ENCODE measurements at regions not wholly inside any gene's neighbourhood (a gene's known extent, or its start where the extent isn't known, plus 50 kb on each side); places are given as distances from the start of the nearest gene placed in this dataset.

GRCh38 chr11:128407962-128408361, 179.4 kb downstream of the ETS1 start:
- peak; percentile 73 for DNase-seq (ENCODE audit: low read depth)
- H3K4me3 ChIP-seq (ENCODE audit: low read depth, low read length), result no peak overlapping the region

- no peak for DNase-seq (ENCODE audit: low read depth)
- no peak overlapping the region for H3K4me3 ChIP-seq (ENCODE audit: low read depth, low read length)
These were observed 181.4 kb downstream of the ETS1 start for GRCh38 chr11:128405714-128406662.

- DNase-seq (ENCODE audit: low read depth), result no peak
- no peak overlapping the region for H3K4me3 ChIP-seq (ENCODE audit: low read depth, low read length)
These were observed 182.2 kb downstream of the ETS1 start for GRCh38 chr11:128405112-128405511.

- H3K4me3 ChIP-seq (ENCODE audit: low read depth, low read length), result no peak overlapping the region
- no peak for DNase-seq (ENCODE audit: low read depth)
These were observed 182.9 kb downstream of the ETS1 start for GRCh38 chr11:128404437-128404836.

- no peak overlapping the region for H3K4me3 ChIP-seq (ENCODE audit: low read depth, low read length)
- DNase-seq (ENCODE audit: low read depth), result peak; percentile 58
These were observed 186.8 kb downstream of the ETS1 start for GRCh38 chr11:128400382-128401203.

- H3K4me3 ChIP-seq (ENCODE audit: low read depth, low read length), result no peak overlapping the region
- DNase-seq (ENCODE audit: low read depth), result peak; percentile 68
These were observed 187.9 kb downstream of the ETS1 start for GRCh38 chr11:128399251-128400121.

- no peak overlapping the region for H3K4me3 ChIP-seq (ENCODE audit: low read depth, low read length)
- DNase-seq (ENCODE audit: low read depth), result no peak
These were observed 188.7 kb downstream of the ETS1 start for GRCh38 chr11:128398517-128399250.

GRCh38 chr11:128397362-128397761, 190.0 kb downstream of the ETS1 start:
- DNase-seq (ENCODE audit: low read depth), result no peak
- no peak overlapping the region for H3K4me3 ChIP-seq (ENCODE audit: low read depth, low read length)

GRCh38 chr11:128394431-128395089, 192.8 kb downstream of the ETS1 start:
- no peak overlapping the region for H3K4me3 ChIP-seq (ENCODE audit: low read depth, low read length)
- DNase-seq (ENCODE audit: low read depth), result peak; percentile 32

- H3K4me3 ChIP-seq (ENCODE audit: low read depth, low read length), result no peak overlapping the region
These were observed 195.1 kb downstream of the ETS1 start for GRCh38 chr11:128392259-128392658.

GRCh38 chr11:128391811-128392210, 195.5 kb downstream of the ETS1 start:
- H3K4me3 ChIP-seq (ENCODE audit: low read depth, low read length), result no peak overlapping the region
- DNase-seq (ENCODE audit: low read depth), result no peak

More at GRCh38 chr11:128392259-128392658, 195.1 kb downstream of the ETS1 start:
- no peak for DNase-seq (ENCODE audit: low read depth)

GRCh38 chr11:128390246-128390645, 197.1 kb downstream of the ETS1 start:
- H3K4me3 ChIP-seq (ENCODE audit: low read depth, low read length), result no peak overlapping the region
- peak; percentile 14 for DNase-seq (ENCODE audit: low read depth)

- DNase-seq (ENCODE audit: low read depth), result no peak
- no peak overlapping the region for H3K4me3 ChIP-seq (ENCODE audit: low read depth, low read length)
These were observed 197.8 kb downstream of the ETS1 start for GRCh38 chr11:128389461-128389976.

- DNase-seq (ENCODE audit: low read depth), result no peak
- H3K4me3 ChIP-seq (ENCODE audit: low read depth, low read length), result no peak overlapping the region
These were observed 199.0 kb downstream of the ETS1 start for GRCh38 chr11:128388206-128388815.

- H3K4me3 ChIP-seq (ENCODE audit: low read depth, low read length), result no peak overlapping the region
- no peak for DNase-seq (ENCODE audit: low read depth)
These were observed 207.5 kb downstream of the ETS1 start for GRCh38 chr11:128379587-128380580.

- no peak for DNase-seq (ENCODE audit: low read depth)
These were observed 211.4 kb downstream of the ETS1 start for GRCh38 chr11:128375961-128376360.

More at GRCh38 chr11:128375961-128376360, 211.4 kb downstream of the ETS1 start:
- no peak overlapping the region for H3K4me3 ChIP-seq (ENCODE audit: low read depth, low read length)

All from skeletal muscle cell (primary cell).